Endothelial cell of umbilical vein (primary cell): ENCODE measurements at regions not wholly inside any gene's neighbourhood (a gene's known extent, or its start where the extent isn't known, plus 50 kb on each side); places are given as distances from the start of the nearest gene placed in this dataset.
"Not testable (repeated sequence)": the region's sequence is repeated elsewhere in the genome, so short reads cannot be mapped to it uniquely, and the experiment has no call there.

Experiments used
- EZH2 ChIP-seq: IDR thresholded peaks from 2 replicates; pipeline ENCODE4 v1.6.1; 2012; ENCODE audit warnings: borderline replicate concordance, low read depth, mild to moderate bottlenecking, moderate library complexity, low read length, inconsistent platforms; ENCODE audit not compliant: severe bottlenecking
- FOS ChIP-seq: IDR thresholded peaks from 2 replicates; pipeline ENCODE4 v1.6.1; 2011; ENCODE audit warnings: mild to moderate bottlenecking, low read length, moderate library complexity, borderline replicate concordance; ENCODE audit not compliant: insufficient read depth
- GATA2 ChIP-seq: IDR thresholded peaks from 2 replicates; pipeline ENCODE4 v1.7.0; 2011; ENCODE audit warnings: low read depth, mild to moderate bottlenecking, moderate library complexity, mixed read lengths, low read length; ENCODE audit not compliant: insufficient read length, insufficient read depth
- JUN ChIP-seq: IDR thresholded peaks from 2 replicates; pipeline ENCODE4 v1.6.1; 2011; ENCODE audit warnings: borderline replicate concordance, low read depth; ENCODE audit not compliant: insufficient read length, insufficient read depth
- MYC ChIP-seq: IDR thresholded peaks from one replicate; pipeline ENCODE4 v1.6.1; 2011; ENCODE audit warnings: mild to moderate bottlenecking, low read depth, low read length
- POLR2A ChIP-seq: IDR thresholded peaks from 2 replicates; pipeline ENCODE4 v1.6.1; 2012; ENCODE audit warnings: low read depth, mild to moderate bottlenecking, control low read depth, low read length
- POLR2AphosphoS5 ChIP-seq: IDR thresholded peaks from 2 replicates; pipeline ENCODE4 v1.6.1; 2012; ENCODE audit warnings: low read depth, mild to moderate bottlenecking, control low read depth, low read length, moderate library complexity; ENCODE audit not compliant: insufficient read depth
- TF ChIP-seq, protein P1 (sequence below), 2 donors: IDR thresholded peaks; 1 replicate in 1 of 2; 2 replicates in 1 of 2; pipeline ENCODE4 v1.5.1; 2011; ENCODE audit warnings: low read length in 2 of 2, mild to moderate bottlenecking in 2 of 2, moderate library complexity in 2 of 2, control low read depth in 1 of 2, inconsistent platforms in 1 of 2, low read depth in 1 of 2; ENCODE audit not compliant: insufficient read depth in 1 of 2; ENCODE audit errors: extremely low read depth in 1 of 2
- TF ChIP-seq, protein P2 (sequence below): IDR thresholded peaks from 2 replicates; pipeline ENCODE4 v1.6.1; 2011; ENCODE audit not compliant: insufficient read depth, insufficient read length

DNA sequence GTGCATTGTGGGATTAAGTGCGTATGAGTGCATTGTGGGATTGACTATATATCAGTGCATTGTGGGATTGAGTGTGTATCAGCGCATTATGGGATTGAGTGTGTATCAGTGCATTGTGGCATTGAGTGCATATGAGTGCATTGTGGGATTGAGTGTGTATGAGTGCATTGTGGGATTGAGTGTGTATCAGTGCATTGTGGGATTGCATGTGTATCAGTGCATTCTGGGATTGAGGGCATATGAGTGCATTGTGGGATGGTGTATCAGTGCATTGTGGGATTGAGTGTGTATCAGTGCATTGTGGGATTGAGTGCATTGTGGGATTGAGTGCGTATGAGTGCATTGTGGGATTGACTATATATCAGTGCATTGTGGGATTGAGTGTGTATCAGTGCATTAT is 106.4 kb downstream of the SHOX start:
- TF ChIP-seq, protein P1, sequence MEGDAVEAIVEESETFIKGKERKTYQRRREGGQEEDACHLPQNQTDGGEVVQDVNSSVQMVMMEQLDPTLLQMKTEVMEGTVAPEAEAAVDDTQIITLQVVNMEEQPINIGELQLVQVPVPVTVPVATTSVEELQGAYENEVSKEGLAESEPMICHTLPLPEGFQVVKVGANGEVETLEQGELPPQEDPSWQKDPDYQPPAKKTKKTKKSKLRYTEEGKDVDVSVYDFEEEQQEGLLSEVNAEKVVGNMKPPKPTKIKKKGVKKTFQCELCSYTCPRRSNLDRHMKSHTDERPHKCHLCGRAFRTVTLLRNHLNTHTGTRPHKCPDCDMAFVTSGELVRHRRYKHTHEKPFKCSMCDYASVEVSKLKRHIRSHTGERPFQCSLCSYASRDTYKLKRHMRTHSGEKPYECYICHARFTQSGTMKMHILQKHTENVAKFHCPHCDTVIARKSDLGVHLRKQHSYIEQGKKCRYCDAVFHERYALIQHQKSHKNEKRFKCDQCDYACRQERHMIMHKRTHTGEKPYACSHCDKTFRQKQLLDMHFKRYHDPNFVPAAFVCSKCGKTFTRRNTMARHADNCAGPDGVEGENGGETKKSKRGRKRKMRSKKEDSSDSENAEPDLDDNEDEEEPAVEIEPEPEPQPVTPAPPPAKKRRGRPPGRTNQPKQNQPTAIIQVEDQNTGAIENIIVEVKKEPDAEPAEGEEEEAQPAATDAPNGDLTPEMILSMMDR (IDR thresholded peaks at IDR 0.05; ENCODE audit: extremely low read depth in 1 of 2, insufficient read depth in 1 of 2, low read depth in 1 of 2, low read length in 2 of 2): not testable (repeated sequence)
- not testable (repeated sequence) for TF ChIP-seq EZH2, POLR2A, JUN, POLR2AphosphoS5, GATA2, MYC, FOS
- TF ChIP-seq, protein P2, sequence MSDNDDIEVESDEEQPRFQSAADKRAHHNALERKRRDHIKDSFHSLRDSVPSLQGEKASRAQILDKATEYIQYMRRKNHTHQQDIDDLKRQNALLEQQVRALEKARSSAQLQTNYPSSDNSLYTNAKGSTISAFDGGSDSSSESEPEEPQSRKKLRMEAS: not testable (repeated sequence)
